HPDE6-E6E7 (cell line): ENCODE measurements at regions not wholly inside any gene's neighbourhood (a gene's known extent, or its start where the extent isn't known, plus 50 kb on each side); places are given as distances from the start of the nearest gene placed in this dataset.

ENCODE experiments used
- DNase-seq: peaks from one replicate; pipeline ENCODE4 v3.0.0; 2011; ENCODE audit warnings: missing footprints; ENCODE audit errors: extremely low spot score

GRCh38 chr3:194993896-194994295 is 277.1 kb downstream of the XXYLT1 start:
- DNase-seq = no peak

- DNase-seq = no peak
These were observed 276.4 kb downstream of the XXYLT1 start for GRCh38 chr3:194994551-194994981.

- no peak for DNase-seq
These were observed 275.6 kb downstream of the XXYLT1 start for GRCh38 chr3:194995334-194995733.

GRCh38 chr3:194995922-194996321 is 275.0 kb downstream of the XXYLT1 start:
- DNase-seq = no peak

GRCh38 chr3:194996746-194997145 is 274.2 kb downstream of the XXYLT1 start:
- DNase-seq = no peak

- no peak for DNase-seq
These were observed 272.5 kb downstream of the XXYLT1 start for GRCh38 chr3:194998417-194998816.

GRCh38 chr3:194998948-194999347 is 272.0 kb downstream of the XXYLT1 start:
- no peak for DNase-seq

- no peak for DNase-seq
These were observed 271.5 kb downstream of the XXYLT1 start for GRCh38 chr3:194999491-194999890.

GRCh38 chr3:195001261-195001660 is 269.7 kb downstream of the XXYLT1 start:
- no peak for DNase-seq

- peak; percentile 74 for DNase-seq
These were observed 268.7 kb downstream of the XXYLT1 start for GRCh38 chr3:195001961-195002861.

GRCh38 chr3:195003006-195003892 is 267.7 kb downstream of the XXYLT1 start:
- DNase-seq = no peak

- DNase-seq = no peak
These were observed 267.1 kb downstream of the XXYLT1 start for GRCh38 chr3:195003893-195004289.

- DNase-seq = no peak
These were observed 266.3 kb downstream of the XXYLT1 start for GRCh38 chr3:195004512-195005250.

- no peak for DNase-seq
These were observed 265.7 kb downstream of the XXYLT1 start for GRCh38 chr3:195005251-195005620.

GRCh38 chr3:195005759-195006510 is 265.0 kb downstream of the XXYLT1 start:
- no peak for DNase-seq

- DNase-seq = no peak
These were observed 263.8 kb downstream of the XXYLT1 start for GRCh38 chr3:195007151-195007550.

GRCh38 chr3:195007766-195008165 is 263.2 kb downstream of the XXYLT1 start:
- no peak for DNase-seq

GRCh38 chr3:195008816-195009215 is 262.1 kb downstream of the XXYLT1 start:
- no peak for DNase-seq

- DNase-seq = no peak
These were observed 261.3 kb downstream of the XXYLT1 start for GRCh38 chr3:195009616-195010015.

- DNase-seq = no peak
These were observed 260.3 kb downstream of the XXYLT1 start for GRCh38 chr3:195010551-195011100.
